Endothelial cell (in vitro differentiated cells): ENCODE measurements at regions not wholly inside any gene's neighbourhood (a gene's known extent, or its start where the extent isn't known, plus 50 kb on each side); places are given as distances from the start of the nearest gene placed in this dataset.
A peak's percentile ranks its signal among the peaks of the same experiment; 100 is the strongest.

Experiments
- DNase-seq: peaks from one replicate; pipeline ENCODE4 v3.0.0; 2021; ENCODE audit warnings: low spot score
- H3K27ac Mint-ChIP-seq: one replicate; pipeline ENCODE4 v1.8.0; 2021; ENCODE audit warnings: mixed read lengths, inconsistent platforms; ENCODE audit not compliant: unreplicated experiment
- H3K27me3 Mint-ChIP-seq: one replicate; pipeline ENCODE4 v1.8.0; 2021; ENCODE audit warnings: mild to moderate bottlenecking, moderate library complexity, mixed read lengths, inconsistent platforms; ENCODE audit not compliant: unreplicated experiment
- H3K36me3 Mint-ChIP-seq: one replicate; pipeline ENCODE4 v1.8.0; 2021; ENCODE audit warnings: mild to moderate bottlenecking, low read depth, mixed read lengths, inconsistent platforms; ENCODE audit not compliant: unreplicated experiment
- H3K4me1 Mint-ChIP-seq: one replicate; pipeline ENCODE4 v1.8.0; 2021; ENCODE audit warnings: mild to moderate bottlenecking, mixed read lengths, inconsistent platforms; ENCODE audit not compliant: unreplicated experiment
- H3K4me3 Mint-ChIP-seq: one replicate; pipeline ENCODE4 v1.8.0; 2021; ENCODE audit warnings: mild to moderate bottlenecking, mixed read lengths, inconsistent platforms; ENCODE audit not compliant: unreplicated experiment
- H3K9me3 Mint-ChIP-seq: one replicate; pipeline ENCODE4 v1.8.0; 2021; ENCODE audit warnings: mixed read lengths, inconsistent platforms; ENCODE audit not compliant: unreplicated experiment
- TF ChIP-seq, protein P1 (sequence below): fragments of 200-600 bp; sonication (generic); IDR thresholded peaks from one replicate; pipeline ENCODE4 v1.5.0; 2021; ENCODE audit warnings: antibody characterized with exemption; ENCODE audit not compliant: unreplicated experiment

GRCh38 chr5:126219616-126220015, 203.6 kb upstream of the GRAMD2B start:
- Mint-ChIP-seq H3K4me3 (no peak overlapping the region), H3K27ac (no peak overlapping the region), H3K9me3 (no peaks in the 10 kb centered on the region), H3K27me3 (peaks cover 3% of the 10 kb centered on the region), H3K4me1 (no peaks in the 10 kb centered on the region), H3K36me3 (no peaks in the 10 kb centered on the region)
- TF ChIP-seq, protein P1, sequence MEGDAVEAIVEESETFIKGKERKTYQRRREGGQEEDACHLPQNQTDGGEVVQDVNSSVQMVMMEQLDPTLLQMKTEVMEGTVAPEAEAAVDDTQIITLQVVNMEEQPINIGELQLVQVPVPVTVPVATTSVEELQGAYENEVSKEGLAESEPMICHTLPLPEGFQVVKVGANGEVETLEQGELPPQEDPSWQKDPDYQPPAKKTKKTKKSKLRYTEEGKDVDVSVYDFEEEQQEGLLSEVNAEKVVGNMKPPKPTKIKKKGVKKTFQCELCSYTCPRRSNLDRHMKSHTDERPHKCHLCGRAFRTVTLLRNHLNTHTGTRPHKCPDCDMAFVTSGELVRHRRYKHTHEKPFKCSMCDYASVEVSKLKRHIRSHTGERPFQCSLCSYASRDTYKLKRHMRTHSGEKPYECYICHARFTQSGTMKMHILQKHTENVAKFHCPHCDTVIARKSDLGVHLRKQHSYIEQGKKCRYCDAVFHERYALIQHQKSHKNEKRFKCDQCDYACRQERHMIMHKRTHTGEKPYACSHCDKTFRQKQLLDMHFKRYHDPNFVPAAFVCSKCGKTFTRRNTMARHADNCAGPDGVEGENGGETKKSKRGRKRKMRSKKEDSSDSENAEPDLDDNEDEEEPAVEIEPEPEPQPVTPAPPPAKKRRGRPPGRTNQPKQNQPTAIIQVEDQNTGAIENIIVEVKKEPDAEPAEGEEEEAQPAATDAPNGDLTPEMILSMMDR, result no peak
- no peak for DNase-seq

DNA sequence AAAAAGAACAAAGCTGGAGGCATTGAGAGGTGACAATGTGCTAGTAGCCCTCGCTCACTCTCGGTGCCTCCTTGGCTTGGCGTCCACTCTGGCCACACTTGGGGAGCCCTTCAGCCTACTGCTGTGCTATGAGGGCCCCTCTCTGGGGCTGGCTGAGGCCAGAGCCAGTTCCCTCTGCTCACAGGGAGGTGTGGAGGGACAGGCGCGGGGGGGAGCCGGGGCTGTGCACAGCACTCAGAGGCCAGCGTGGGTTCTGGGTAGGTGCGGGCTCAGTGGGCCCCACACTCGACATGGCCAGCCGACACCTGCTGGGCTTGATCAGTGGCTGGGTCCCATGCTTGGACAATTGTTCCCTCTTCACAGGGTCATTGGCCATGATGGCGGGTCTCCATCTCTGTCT, 202.5 kb upstream of the GRAMD2B start:
- Mint-ChIP-seq H3K4me1 (no peaks in the 10 kb centered on the region), H3K27ac (no peak overlapping the region), H3K27me3 (peaks cover 3% of the 10 kb centered on the region), H3K4me3 (no peak overlapping the region), H3K9me3 (no peaks in the 10 kb centered on the region), H3K36me3 (no peaks in the 10 kb centered on the region)
- no peak for DNase-seq
- TF ChIP-seq, protein P1, result no peak

DNA sequence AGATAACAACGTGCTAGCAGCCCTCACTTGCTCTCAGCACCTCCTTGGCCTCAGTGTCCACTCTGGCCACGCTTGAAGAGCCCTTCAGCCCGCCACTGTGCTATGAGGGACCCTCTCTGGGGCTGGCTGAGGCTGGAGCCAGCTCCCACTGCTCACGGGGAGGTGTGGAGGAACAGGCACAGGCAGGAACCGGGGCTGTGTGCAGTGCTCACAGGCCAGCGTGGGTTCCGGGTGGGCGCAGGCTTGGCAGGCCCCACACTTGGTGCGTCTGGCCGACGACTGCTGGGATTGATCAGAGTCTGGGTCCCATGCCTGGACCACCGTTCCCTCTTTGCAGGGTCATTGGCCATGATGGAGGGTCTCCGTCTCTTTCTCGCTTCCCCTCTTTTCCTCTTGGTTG, 194.3 kb upstream of the GRAMD2B start:
- no peak for DNase-seq
- H3K27ac Mint-ChIP-seq, result no peak overlapping the region
- peaks cover 9% of the 10 kb centered on the region for H3K27me3 Mint-ChIP-seq
- H3K4me3 Mint-ChIP-seq, result no peak overlapping the region
- TF ChIP-seq, protein P1, result no peak
- H3K9me3 Mint-ChIP-seq, result no peaks in the 10 kb centered on the region
- H3K4me1 Mint-ChIP-seq, result no peaks in the 10 kb centered on the region
- peaks cover 5% of the 10 kb centered on the region for H3K36me3 Mint-ChIP-seq

- H3K9me3 Mint-ChIP-seq, result no peaks in the 10 kb centered on the region
- TF ChIP-seq, protein P1, result no peak
- peaks cover 3% of the 10 kb centered on the region for H3K27me3 Mint-ChIP-seq
- no peak overlapping the region for H3K27ac Mint-ChIP-seq
- H3K36me3 Mint-ChIP-seq, result peaks cover 1% of the 10 kb centered on the region
- DNase-seq, result no peak
- H3K4me1 Mint-ChIP-seq, result no peaks in the 10 kb centered on the region
- no peak overlapping the region for H3K4me3 Mint-ChIP-seq
Observed at GRCh38 chr5:126233256-126233655, 190.0 kb upstream of the GRAMD2B start.

GRCh38 chr5:126234563-126235195, 188.5 kb upstream of the GRAMD2B start:
- Mint-ChIP-seq H3K27ac (no peak overlapping the region), H3K27me3 (peaks cover 3% of the 10 kb centered on the region), H3K36me3 (no peaks in the 10 kb centered on the region), H3K4me3 (no peak overlapping the region), H3K4me1 (no peaks in the 10 kb centered on the region), H3K9me3 (no peaks in the 10 kb centered on the region)
- peak; percentile 45 for DNase-seq
- TF ChIP-seq, protein P1, result peak; percentile 71
